ENCODE measurements at regions not wholly inside any gene's neighbourhood (a gene's known extent, or its start where the extent isn't known, plus 50 kb on each side); places are given as distances from the start of the nearest gene placed in this dataset.

GRCh38 chr2:21891191-21891590 lies 767.4 kb downstream of the TDRD15 start:
- TF ChIP-seq CTCF (IDR thresholded peaks at IDR 0.05 in 4 of 5, conservative IDR thresholded peaks at IDR 0.05 in 1 of 5) (no peak), POLR2A (IDR thresholded peaks at IDR 0.05) (no peak)

All from gastrocnemius medialis (tissue), 4 donors.